Superior temporal gyrus (tissue), 1 donor: ENCODE measurements at regions not wholly inside any gene's neighbourhood (a gene's known extent, or its start where the extent isn't known, plus 50 kb on each side); places are given as distances from the start of the nearest gene placed in this dataset.
"Not testable (repeated sequence)": the region's sequence is repeated elsewhere in the genome, so short reads cannot be mapped to it uniquely, and the experiment has no call there.

ENCODE experiments used
- DNase-seq: peaks from one replicate; pipeline ENCODE4 v3.0.0-alpha.2; 2016; ENCODE audit errors: extremely low spot score

DNA sequence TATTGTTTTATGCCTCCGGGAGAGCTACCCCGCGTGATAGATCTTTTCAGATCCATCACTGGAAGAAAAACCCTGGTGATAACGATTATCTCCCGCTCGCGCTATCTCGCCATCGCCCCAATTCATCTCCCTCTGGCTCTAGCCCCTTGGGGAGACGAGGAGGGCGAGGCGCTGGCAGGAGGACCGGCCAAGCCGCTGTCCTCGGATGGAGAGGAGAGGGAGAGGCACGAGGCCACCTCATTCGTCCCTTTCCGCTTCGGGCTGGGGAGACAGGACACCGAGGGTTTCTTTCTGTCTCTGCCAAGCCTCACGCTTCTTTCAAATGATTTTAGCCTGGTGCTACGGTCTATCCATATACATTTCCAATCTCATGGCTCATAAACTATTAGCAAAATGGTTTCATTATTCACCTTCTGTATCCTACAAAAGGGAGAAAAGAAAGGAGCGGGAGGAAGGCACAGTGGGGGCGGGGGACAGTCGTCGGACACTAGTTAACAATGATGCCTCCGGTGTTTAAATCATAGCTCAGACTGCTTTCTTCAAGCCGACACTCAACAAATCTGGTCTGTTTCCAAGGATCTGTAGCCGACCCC lies 415.0 kb upstream of the ESRRG start:
- no peak for DNase-seq

DNA sequence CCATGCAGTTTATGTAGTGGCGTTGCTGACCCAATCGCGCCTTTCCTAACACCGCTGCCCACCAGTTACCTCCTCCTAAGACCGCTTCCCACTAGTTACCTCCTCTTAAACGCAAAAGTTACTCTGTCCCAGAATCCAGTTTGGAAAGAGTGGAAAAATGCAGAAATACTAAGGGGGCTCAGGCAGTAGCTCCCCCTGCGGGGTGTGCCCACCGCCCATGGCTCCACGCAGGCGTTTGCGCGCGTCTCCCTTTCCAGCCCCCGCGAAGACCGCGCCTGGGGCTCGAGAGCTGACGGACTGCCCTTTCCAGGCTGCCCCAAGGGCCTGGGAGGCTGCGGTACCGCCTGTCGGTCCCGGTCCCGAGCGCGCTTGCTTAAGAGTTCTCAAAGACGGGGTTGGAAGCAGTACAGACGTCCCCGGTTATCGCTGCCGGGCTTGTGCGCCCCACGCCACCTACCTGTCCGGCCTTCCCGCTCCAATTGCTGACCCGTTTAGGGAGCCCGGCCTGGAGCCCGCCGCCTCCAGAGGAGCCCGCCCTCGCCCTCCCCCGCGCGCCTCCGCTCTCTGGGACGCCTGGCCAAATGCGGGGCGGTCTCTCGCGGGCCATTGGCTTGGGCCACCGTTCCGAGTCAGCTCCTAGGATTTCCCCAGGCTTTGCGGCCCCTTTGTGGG lies 414.1 kb upstream of the ESRRG start:
- DNase-seq = no peak

DNA sequence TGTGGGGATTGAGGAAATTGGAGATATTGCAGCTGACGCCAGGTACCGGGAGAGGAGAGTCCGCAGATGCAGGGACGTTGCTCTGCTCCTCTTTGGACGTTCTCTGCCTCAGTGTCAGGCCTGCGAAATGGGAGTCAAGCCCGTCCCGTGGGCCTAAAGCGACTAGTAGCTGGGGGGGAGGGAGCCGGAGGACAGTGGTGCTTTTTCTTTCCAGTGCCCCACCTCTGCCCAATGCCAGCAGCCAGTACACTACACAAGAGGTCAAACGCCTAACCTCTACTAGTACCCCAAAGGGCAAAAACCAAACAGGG lies 413.6 kb upstream of the ESRRG start:
- no peak for DNase-seq

DNA sequence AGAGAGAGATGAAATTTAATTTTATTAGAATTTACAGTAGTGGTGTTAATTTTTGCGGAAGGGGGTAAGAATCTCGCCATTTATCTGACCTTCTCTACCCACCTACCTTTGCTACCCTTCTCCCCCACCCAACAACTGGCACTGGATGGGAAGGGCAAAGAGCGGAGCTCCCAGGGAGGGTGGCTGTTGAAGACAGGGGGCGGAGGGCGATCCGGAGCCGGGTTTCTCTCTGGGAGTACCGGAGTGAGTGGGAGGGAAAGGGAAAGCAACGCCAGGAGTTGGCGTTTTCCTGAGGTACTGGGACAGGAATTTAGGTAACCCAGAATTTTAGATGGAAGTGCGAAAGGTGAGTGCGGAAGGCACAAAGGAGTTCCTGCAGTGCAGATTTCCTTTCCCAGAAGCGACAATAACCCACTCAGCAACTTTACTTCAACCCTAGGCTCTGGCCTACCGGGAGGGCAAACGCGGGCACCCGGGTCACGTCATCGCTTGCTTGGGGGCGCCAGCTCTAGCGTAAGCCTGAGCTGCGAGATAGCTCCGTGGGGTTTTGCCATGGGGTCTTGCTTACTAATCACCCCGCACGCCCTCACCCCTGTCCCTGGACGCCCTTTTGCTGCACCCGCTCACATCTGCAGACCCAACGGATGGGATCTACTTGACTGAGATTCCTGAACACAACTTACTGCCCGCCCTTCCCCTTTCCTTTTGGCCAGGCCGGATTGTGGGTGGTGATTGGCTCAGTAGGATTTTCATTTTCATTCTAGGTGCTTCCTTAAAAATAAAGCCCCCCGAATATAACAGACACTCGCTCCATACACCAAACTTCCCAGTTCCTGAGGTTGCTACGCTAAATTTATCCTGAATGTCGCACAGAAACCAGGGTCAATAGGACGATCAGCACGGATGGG lies 413.0 kb upstream of the ESRRG start:
- DNase-seq = no peak

DNA sequence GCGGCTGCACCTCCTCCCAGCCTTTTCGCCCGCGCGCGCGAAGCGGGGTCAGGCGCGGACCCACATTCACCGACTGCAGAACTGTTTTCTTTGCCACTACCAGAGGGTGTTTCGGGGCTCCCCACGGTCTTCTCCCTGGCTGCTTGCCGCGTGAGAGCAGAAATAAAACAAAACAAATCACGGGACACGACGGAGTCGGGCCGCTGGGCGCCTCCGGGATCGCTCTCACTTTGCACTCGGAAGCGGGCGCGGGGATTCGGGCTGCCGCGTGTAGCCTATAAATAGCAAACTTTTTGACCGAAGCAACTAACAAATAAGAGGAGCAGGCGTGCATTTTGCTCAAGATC lies 412.3 kb upstream of the ESRRG start:
- DNase-seq = no peak

DNA sequence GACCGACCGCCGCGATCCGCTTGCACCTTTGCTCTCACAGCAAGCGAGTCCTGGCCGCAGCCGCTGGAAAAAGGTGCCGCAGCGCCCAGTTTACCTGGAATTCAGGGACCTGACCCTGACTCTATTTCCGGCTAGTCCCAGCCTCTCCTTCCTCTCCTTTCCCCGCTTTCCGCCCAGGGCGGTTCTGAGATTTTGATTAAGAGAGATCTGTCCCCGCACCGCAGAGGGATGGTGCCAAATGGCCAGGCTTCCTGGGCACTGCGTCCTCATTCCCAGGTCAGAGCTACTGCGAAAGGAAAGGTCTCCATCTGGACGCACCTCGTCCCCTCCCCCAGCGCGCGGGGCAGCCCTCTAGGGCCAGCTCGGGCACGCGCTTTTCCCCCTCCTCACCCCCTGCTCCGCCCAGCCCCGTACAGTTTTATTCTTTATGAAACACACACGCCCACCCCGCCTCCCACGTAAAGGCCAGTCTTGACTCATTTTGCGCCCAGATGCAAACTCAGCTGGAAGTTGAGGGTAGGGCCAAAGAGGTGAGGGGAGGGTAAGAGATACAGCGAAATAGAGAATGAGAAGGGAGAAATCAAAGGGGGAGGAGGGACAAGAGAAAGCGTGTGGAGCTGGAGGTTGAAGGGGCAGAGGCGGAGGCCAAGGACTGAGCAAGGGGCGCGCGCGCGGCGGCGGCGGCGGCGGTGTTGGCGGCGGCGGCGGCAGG lies 411.8 kb upstream of the ESRRG start:
- DNase-seq = no peak

DNA sequence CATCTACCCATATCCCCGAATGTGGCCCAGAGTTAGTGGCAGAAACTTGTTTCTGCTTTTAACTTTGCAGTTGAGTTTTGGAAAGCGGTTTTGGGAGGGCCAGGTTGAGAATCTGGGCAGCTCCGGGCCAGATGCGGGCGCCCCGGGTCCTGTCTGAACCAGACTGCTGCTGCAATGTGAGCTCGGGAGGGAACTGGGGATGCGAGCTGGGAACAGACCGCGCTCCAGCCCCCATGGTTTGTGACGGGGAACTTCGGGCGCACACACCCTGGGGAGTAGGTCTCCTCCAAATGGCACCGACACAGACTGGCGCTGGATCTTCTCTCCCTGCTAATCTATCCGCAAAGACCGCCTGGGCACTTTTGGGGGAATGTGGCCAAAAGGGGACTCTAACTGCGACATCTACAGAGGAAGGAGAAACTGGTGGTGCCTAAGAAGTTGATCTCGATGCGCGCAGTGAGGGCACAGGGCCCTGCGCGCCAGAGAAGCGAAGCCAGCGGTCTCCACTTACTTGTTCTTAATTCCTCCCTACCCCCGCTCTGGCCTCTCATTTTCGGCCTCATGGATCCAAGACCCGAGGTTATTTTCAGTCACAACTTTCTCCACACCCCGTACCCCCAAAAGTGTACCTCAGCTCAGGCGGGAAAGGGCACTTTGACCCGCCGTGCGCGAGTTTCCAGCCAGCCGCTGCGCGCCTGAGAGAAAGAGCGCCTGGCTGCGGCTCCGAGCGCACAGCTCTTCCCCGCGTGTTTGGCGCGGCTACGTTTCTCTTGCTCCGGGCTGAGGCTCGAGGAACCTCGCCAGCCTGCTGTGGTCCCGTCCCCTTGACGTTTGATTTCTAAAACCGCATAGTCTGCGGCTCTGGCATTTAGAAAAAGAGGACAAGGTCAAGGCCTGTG lies 411.0 kb upstream of the ESRRG start:
- DNase-seq = no peak

DNA sequence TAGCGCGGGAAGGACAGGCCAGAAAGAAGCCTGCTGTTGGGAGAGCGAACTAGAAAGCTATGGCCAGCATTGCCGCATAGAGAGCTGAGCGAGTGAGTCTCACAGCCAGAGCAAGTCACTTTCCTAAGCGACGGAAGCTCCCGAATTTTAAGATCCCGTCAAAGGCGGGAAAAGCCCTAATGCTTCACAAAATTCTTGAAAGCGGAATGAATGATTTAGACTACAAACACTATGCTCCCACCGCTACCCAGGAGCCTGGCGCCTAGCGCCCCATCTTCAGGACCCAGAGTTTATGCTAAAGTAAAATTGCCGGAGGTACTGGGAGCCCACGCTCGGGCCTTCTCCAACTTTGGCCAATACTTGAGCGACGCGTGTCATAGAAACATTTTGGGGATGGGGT lies 409.9 kb upstream of the ESRRG start:
- no peak for DNase-seq

DNA sequence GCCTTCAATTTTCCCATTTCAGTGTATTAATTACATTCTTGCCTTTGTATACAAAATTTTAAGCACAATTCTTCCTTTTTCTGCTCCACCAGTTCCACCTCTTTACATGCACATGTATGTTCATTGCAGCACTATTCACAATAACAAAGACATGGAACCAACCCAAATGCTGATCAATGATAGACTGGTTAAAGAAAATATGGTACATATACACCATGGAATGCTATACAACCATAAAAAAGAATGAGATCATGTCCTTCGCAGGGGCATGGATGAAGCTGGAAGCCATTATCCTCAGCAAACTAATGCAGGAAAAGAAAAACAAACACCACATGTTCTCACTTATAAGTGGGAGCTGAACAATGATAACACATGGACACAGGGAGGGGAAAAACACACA lies 400.1 kb upstream of the ESRRG start:
- DNase-seq = not testable (repeated sequence)

DNA sequence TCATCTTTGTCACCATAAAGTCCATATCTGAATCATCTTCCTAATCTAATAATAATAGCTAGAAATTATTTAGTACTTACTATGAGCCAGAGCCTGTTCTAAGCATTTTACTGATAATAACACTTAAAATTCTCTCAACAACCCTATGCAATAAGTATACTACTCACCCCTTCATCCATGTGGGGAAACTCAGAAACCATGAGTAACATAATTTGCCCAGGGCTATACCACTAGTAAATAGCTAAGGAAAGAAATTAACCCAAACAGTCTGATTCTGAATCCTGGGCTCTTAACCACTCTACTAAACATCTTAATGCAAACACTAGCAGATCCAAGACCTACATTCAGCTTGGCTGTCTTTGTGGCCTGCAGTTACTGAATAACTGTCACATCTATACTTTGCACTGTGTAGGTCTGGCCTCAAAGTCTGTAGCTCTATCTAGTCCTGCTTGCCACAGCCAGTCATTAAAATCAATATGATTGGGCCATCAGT lies 394.8 kb upstream of the ESRRG start:
- DNase-seq = no peak

DNA sequence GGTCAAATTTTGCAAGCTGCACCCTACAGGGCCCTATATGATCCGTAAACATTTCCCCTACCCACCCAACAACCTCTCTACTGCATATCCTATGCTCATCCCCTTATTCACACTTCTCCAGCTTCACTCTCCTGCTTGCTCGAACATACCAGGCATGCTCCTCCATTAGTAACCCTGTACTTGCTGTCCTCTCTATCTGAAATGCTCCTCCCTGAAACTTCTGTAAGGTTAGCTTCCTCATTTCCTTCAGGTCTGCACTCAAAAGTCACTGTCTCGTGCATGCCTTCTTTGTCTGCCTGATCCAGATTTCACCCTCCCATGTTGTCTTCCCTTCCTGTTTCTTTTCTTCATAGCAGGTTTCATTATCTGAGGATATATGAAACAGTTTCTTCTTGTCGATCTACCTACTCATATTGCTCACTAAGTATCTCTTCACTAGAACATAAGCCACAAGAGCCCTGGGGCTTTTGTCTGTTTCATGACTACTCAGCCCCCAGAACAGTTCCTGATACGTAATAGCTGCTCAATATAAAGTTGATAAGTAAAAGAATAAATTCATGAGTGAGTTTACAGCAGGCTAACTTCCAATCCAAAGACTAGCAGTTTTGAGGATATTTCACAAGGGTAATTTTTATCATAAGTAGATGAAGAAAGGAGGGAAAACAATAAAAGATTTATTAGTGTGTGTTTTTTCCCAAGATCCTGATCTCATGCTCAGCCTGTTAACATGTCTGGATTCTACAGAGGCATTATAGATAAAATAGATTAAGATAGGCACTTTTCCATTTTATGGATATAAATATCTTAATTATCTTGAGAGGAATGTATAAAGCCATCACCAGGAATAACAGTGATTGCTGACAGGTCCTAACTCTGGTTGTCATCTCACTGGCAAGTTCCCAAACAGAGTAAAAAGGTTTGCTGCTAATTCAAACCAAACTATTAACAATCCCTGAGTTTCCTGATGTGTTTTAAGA lies 392.5 kb upstream of the ESRRG start:
- no peak for DNase-seq

DNA sequence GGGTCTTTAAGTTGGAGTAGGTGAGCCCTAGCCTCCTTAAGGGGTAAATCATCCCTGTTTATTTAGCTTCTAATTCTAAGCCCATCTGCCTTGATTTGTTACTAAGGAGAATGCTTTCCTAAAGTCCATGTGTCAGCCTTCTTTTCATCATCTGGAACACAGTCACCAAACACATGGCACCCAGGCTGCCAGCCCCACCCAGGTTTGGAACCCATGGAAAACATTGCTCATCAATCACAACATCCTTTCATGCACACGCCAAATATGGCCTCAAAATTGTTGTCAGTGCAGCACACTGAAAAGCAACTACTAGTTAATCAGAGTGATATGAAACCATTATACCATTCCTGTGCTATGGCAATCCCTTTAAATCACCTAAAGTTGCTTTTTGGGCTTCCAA lies 386.7 kb upstream of the ESRRG start:
- no peak for DNase-seq

DNA sequence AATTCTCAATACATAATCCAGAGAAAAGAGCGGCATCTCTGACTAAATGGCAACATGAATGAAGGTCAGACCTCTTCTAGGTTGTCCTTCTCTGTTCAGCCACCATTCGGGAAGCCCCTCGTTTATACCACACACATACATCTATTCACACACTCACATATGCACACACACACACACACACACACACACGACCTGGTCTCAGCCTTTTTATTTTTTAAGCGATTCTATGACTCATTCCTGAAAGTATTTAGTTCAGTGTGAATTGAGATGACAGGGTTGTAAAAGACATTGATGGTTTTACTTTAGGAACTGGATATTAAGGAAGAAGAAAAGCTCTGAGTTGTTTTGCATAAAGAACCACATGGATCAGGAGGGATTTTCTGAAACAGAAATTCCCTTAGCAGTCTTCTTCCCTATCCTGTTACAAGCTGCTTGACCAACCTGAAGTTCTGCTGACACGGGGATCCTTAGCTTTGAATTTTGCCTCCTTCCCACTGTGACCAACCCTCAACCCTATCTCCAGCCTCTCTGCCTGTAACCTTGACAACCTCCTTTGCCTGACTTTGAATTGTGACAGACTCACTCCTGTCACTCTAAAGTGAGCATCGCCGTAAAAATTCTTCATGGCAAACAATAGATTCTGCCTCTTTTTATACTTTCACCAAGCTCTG lies 383.1 kb upstream of the ESRRG start:
- no peak for DNase-seq

DNA sequence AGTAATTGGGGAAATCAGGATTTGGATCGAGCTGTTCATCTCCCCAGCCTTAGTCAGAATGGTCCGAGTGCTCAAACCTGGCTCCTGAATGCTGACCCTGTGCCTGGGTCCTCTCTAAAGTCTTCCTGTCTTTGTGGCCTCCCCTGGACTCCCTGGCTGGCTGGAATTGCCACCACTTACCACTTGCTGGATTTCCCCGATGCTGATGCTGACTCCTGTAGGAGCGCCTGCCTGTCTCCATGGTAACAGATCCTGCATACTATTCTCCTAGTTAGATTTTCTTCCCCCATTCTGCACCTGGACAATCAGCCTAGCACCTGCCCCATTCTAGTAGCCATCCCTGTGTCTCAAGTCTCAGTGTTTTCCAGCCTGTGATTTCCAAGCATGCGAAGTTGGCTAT lies 382.2 kb upstream of the ESRRG start:
- no peak for DNase-seq

DNA sequence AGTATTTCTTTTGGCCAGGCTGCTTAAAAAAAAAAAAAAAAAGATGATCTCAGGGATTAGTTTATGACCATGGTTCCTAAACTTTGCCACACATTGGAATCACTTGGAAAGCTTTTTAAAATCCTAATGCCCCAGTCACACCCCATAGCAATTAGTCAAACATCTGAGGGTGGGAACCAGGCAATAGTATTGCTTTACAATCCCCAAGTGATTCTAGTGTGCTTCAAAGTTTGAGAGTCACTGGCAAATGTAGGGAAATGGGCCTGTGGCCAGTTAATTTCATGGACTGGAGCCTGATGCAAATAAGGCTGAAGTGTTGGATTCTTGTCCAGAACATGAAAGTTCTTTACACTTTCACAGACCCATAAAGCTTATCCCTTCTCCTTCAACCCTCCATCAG lies 374.6 kb upstream of the ESRRG start:
- DNase-seq = no peak

DNA sequence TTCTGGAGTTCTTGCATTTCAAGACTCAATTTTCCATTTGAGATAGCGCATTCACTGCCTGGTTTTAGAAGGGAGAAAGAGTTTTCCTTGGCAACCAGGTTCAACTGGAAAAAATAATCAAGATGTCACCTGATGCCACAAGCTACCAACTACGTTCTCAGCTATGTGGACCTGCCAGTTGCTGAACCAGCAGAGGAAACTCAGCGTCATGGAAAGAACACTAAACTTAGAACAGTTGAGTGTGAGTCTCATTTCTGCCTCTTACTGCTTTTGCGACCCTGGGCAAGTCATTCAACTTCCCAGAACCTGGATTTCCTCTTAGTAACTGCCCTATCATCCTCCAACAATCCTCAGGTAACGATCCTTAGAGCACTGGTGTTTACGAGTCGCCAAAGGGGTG lies 373.0 kb upstream of the ESRRG start:
- DNase-seq = no peak

DNA sequence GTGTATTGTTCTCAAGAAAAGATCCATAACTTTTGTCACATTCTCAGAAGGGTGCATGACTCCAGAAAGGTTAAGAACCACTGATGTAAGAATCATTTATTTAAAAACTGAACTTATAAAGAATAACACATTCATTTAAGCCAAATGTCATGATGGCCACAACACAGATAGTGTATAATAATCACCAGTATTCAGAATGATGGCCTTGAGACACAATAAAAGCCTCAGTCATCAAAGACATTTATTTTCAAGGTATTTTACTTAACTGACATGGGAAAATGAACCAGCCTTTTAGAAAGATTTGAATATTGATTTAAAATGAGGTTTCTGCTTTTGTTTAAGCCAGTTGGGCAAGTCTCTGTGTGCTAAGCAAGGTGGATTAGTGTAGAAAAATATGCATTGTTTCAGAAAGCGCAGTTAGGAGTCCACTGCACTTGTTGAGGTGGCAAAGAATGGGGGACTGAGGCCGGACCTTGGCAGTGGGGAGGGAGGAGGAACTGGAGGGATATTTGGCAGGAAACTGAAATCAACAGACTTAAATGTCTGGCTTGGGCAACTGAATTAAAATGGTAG lies 371.9 kb upstream of the ESRRG start:
- no peak for DNase-seq

DNA sequence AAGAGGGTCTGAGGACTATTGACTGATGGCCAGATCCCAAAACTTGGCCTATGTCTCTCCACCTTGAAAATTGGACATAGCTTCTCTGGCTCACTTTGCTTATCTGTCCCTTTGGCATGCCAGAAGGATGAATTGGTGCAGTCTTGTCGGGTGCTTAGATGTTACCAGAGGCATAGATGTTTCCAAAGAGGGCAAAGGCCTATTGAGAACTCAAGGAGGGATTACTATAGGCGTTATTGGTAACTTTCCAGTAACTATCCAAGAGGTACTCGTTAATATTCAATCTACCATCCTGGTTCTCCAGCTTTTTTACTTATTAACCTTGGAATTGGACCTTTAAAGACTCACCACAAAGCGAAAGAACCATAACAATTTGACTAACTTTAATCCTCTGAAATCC lies 368.3 kb upstream of the ESRRG start:
- DNase-seq = peak; percentile 37
